ENCODE measurements at regions not wholly inside any gene's neighbourhood (a gene's known extent, or its start where the extent isn't known, plus 50 kb on each side); places are given as distances from the start of the nearest gene placed in this dataset.

DNA sequence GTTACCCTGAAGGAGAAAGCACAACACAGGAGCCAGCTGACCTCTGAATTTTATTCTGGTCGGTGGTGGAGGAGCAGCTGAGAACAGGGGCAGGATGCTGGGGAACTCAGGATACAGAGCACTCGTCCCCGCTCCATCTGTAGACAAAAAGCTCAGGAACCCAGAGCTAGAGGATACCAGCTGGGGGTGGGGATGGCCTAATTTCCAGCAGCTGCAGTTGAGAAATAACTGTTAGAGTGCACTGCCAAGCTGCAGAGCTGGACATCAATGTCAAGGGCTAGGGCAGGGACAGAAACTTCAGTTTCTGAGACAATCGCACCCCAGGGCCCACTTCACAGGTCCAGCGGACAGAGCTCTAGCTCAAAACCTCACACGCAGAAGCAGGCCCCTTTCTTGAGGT is 122.1 kb upstream of the GUCY1A1 start:
- Mint-ChIP-seq H3K9me3 (ENCODE audit: low read depth) (no peaks in the 10 kb centered on the region), H3K4me1 (ENCODE audit: low read depth) (peaks cover 16% of the 10 kb centered on the region)

GRCh38 chr4:155543126-155543765 is 123.4 kb upstream of the GUCY1A1 start:
- H3K4me3 Mint-ChIP-seq (ENCODE audit: unreplicated experiment), result no peak overlapping the region
- H3K36me3 Mint-ChIP-seq (ENCODE audit: low read depth), result no peaks in the 10 kb centered on the region
- H3K4me1 Mint-ChIP-seq (ENCODE audit: low read depth), result peaks cover 14% of the 10 kb centered on the region
- DNase-seq (ENCODE audit: low spot score), result no peak
- H3K9me3 Mint-ChIP-seq (ENCODE audit: low read depth), result no peaks in the 10 kb centered on the region
- no peak for TF ChIP-seq CTCF (IDR thresholded peaks at IDR 0.05)
- H3K27ac Mint-ChIP-seq (ENCODE audit: unreplicated experiment), result no peak overlapping the region
- no peaks in the 10 kb centered on the region for H3K27me3 Mint-ChIP-seq (ENCODE audit: low read depth)

More for the DNA sequence above, 122.1 kb upstream of the GUCY1A1 start:
- no peaks in the 10 kb centered on the region for H3K27me3 Mint-ChIP-seq (ENCODE audit: low read depth)
- no peak for DNase-seq (ENCODE audit: low spot score)
- TF ChIP-seq CTCF (IDR thresholded peaks at IDR 0.05), result no peak
- no peak overlapping the region for H3K4me3 Mint-ChIP-seq (ENCODE audit: unreplicated experiment)
- no peaks in the 10 kb centered on the region for H3K36me3 Mint-ChIP-seq (ENCODE audit: low read depth)
- no peak overlapping the region for H3K27ac Mint-ChIP-seq (ENCODE audit: unreplicated experiment)

- H3K27me3 Mint-ChIP-seq (ENCODE audit: low read depth), result no peaks in the 10 kb centered on the region
- no peak overlapping the region for H3K4me3 Mint-ChIP-seq (ENCODE audit: unreplicated experiment)
- DNase-seq (ENCODE audit: low spot score), result no peak
- H3K9me3 Mint-ChIP-seq (ENCODE audit: low read depth), result no peaks in the 10 kb centered on the region
- H3K4me1 Mint-ChIP-seq (ENCODE audit: low read depth), result peaks cover 10% of the 10 kb centered on the region
- no peak for TF ChIP-seq CTCF (IDR thresholded peaks at IDR 0.05)
- no peak overlapping the region for H3K27ac Mint-ChIP-seq (ENCODE audit: unreplicated experiment)
- no peaks in the 10 kb centered on the region for H3K36me3 Mint-ChIP-seq (ENCODE audit: low read depth)
These were observed 124.2 kb upstream of the GUCY1A1 start for GRCh38 chr4:155542415-155542814.

DNA sequence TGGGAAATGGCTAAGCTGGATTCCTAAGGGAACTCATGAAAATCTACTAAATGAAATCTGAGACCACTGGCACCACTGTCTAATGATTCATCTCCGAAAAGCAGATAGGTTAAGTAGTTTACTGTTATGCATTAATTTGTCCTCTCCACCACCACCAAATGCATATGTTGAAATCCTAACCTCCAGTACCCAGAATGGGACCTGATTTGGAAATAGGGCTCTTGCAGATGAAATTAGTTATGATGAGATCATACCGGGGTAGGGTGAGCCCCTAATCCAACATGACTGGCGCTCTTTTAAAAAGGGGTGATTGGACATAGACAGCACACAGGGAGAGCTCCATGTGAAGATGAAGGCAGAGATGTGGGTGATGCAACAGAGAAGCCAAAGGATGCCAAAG is 124.9 kb upstream of the GUCY1A1 start:
- H3K9me3 Mint-ChIP-seq (ENCODE audit: low read depth), result no peaks in the 10 kb centered on the region
- no peaks in the 10 kb centered on the region for H3K36me3 Mint-ChIP-seq (ENCODE audit: low read depth)
- no peak for DNase-seq (ENCODE audit: low spot score)
- H3K27me3 Mint-ChIP-seq (ENCODE audit: low read depth), result no peaks in the 10 kb centered on the region
- peaks cover 10% of the 10 kb centered on the region for H3K4me1 Mint-ChIP-seq (ENCODE audit: low read depth)
- no peak for TF ChIP-seq CTCF (IDR thresholded peaks at IDR 0.05)
- no peak overlapping the region for H3K4me3 Mint-ChIP-seq (ENCODE audit: unreplicated experiment)
- no peak overlapping the region for H3K27ac Mint-ChIP-seq (ENCODE audit: unreplicated experiment)

DNA sequence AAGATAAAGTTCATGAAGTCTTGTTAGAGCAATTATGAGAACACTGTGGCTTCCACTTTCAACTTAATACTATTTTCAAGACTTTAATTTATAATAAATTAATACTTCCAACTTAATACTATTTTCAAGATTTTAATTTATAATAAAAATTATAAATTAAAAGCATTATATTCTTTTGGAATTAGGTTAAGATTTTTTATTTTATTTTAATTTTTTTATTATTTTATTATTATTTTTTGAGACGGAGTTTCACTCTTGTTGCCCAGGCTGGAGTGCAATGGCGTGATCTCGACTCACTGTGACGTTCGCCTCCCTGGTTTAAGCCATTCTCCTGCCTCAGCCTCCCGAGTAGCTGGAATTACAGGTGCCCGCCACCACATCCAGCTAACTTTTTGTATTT is 126.0 kb upstream of the GUCY1A1 start:
- Mint-ChIP-seq H3K27me3 (ENCODE audit: low read depth) (no peaks in the 10 kb centered on the region), H3K4me3 (ENCODE audit: unreplicated experiment) (no peak overlapping the region), H3K4me1 (ENCODE audit: low read depth) (peaks cover 10% of the 10 kb centered on the region), H3K9me3 (ENCODE audit: low read depth) (no peaks in the 10 kb centered on the region), H3K27ac (ENCODE audit: unreplicated experiment) (no peak overlapping the region), H3K36me3 (ENCODE audit: low read depth) (no peaks in the 10 kb centered on the region)
- no peak for DNase-seq (ENCODE audit: low spot score)
- TF ChIP-seq CTCF (IDR thresholded peaks at IDR 0.05), result no peak

Data from chondrocyte (in vitro differentiated cells).